MCF 10A (cell line): ENCODE measurements at regions not wholly inside any gene's neighbourhood (a gene's known extent, or its start where the extent isn't known, plus 50 kb on each side); places are given as distances from the start of the nearest gene placed in this dataset.

Source experiments
- BruUV-seq: library from RNA; stranded (reverse); fragments of 400-500 nt; replicated peaks from 2 replicates; lab custom pipeline; 2021; lab: Mats Ljungman, UMichigan
- CTCF ChIA-PET: fragments of 300-600 bp; sonication (Branson Sonifier 250); formaldehyde crosslinking; extraction: SDS; loops from one replicate; lab custom pipeline; 2021; ENCODE audit warnings: antibody characterized with exemption, inconsistent platforms; lab: Yijun Ruan, JAX
- POLR2A ChIA-PET: fragments of 300-600, 350-650 bp; sonication (Branson Sonifier 250); formaldehyde crosslinking; extraction: SDS; loops from one replicate; lab custom pipeline; 2020; ENCODE audit warnings: antibody characterized with exemption, inconsistent platforms; lab: Yijun Ruan, JAX
- DNase-seq: peaks from one replicate; pipeline ENCODE4 v3.0.0-alpha.2; 2018; ENCODE audit not compliant: unreplicated experiment
- H3K27ac Mint-ChIP-seq: one replicate; pipeline ENCODE4 v1.8.0; 2022; ENCODE audit warnings: mild to moderate bottlenecking, low read depth, mixed read lengths; ENCODE audit not compliant: unreplicated experiment
- H3K27me3 Mint-ChIP-seq: one replicate; pipeline ENCODE4 v1.8.0; 2022; ENCODE audit warnings: mixed read lengths; ENCODE audit not compliant: insufficient read depth, unreplicated experiment
- H3K36me3 Mint-ChIP-seq: one replicate; pipeline ENCODE4 v1.8.0; 2022; ENCODE audit warnings: mild to moderate bottlenecking, moderate library complexity, mixed read lengths; ENCODE audit not compliant: insufficient read depth, unreplicated experiment
- H3K4me1 Mint-ChIP-seq: one replicate; pipeline ENCODE4 v1.8.0; 2022; ENCODE audit warnings: mixed read lengths; ENCODE audit not compliant: insufficient read depth, unreplicated experiment
- H3K4me3 Mint-ChIP-seq: one replicate; pipeline ENCODE4 v1.8.0; 2022; ENCODE audit warnings: mild to moderate bottlenecking, moderate library complexity, mixed read lengths; ENCODE audit not compliant: unreplicated experiment
- H3K9me3 Mint-ChIP-seq: one replicate; pipeline ENCODE4 v1.8.0; 2022; ENCODE audit warnings: mixed read lengths; ENCODE audit not compliant: unreplicated experiment
- intact Hi-C: fragments of 100-400 bp; cut with micrococcal nuclease; formaldehyde crosslinking; loops from 2 replicates; pipeline ENCODE4 v1.14.1; 2022
- TF ChIP-seq, protein P1 (sequence below): fragments of 200-600 bp; IDR thresholded peaks from one replicate; pipeline ENCODE4 v1.8.0; 2022; ENCODE audit warnings: antibody characterized with exemption, mild to moderate bottlenecking; ENCODE audit not compliant: unreplicated experiment

DNA sequence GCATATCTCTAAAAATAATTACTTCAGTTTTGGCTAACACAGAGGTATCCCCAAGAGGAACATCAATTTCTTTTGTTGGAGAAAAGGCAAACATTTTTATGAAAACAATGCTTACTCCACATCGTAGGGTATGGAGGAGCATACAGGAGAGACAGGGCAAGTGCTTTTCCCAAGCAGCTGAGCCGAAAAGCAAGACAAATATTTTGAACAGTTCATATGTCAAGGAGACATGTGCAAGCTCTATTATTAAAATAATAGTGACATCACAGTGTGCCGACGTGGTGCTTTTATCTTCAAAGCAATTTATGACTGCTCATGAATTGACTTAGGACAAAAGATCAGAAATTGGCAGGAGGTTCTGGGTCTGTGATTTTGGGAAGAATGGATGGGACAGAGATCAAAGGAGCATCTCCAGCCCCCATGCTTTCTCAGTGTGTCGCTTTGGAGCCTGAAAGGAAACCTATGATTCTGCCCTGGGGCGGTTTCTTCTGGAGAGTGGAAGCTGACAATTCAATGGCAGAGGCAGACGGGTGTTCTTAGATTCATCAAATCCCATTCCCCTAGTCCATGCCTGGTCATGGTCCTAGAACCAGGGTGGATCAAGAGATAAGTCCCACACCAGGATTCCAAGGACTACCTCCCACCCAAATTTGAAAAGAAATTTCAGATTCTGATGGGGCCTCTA lies 97.1 kb downstream of the JCAD start:
- intact Hi-C loops, result no loop called here
- TF ChIP-seq, protein P1, sequence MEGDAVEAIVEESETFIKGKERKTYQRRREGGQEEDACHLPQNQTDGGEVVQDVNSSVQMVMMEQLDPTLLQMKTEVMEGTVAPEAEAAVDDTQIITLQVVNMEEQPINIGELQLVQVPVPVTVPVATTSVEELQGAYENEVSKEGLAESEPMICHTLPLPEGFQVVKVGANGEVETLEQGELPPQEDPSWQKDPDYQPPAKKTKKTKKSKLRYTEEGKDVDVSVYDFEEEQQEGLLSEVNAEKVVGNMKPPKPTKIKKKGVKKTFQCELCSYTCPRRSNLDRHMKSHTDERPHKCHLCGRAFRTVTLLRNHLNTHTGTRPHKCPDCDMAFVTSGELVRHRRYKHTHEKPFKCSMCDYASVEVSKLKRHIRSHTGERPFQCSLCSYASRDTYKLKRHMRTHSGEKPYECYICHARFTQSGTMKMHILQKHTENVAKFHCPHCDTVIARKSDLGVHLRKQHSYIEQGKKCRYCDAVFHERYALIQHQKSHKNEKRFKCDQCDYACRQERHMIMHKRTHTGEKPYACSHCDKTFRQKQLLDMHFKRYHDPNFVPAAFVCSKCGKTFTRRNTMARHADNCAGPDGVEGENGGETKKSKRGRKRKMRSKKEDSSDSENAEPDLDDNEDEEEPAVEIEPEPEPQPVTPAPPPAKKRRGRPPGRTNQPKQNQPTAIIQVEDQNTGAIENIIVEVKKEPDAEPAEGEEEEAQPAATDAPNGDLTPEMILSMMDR, result no peak
- Mint-ChIP-seq H3K9me3 (no peaks in the 10 kb centered on the region), H3K4me3 (no peak overlapping the region), H3K36me3 (peaks cover 2% of the 10 kb centered on the region), H3K4me1 (peaks cover 18% of the 10 kb centered on the region), H3K27me3 (no peaks in the 10 kb centered on the region), H3K27ac (no peak overlapping the region)
- CTCF ChIA-PET, result interaction anchor here (0.6 kb wide), 1 partner anchor 40 kb away, joined by 3 read pairs; no protein-coding TSS in a partner anchor
- BruUV-seq, result no TSS peak
- POLR2A ChIA-PET, result no interaction called here
- DNase-seq, result no peak

DNA sequence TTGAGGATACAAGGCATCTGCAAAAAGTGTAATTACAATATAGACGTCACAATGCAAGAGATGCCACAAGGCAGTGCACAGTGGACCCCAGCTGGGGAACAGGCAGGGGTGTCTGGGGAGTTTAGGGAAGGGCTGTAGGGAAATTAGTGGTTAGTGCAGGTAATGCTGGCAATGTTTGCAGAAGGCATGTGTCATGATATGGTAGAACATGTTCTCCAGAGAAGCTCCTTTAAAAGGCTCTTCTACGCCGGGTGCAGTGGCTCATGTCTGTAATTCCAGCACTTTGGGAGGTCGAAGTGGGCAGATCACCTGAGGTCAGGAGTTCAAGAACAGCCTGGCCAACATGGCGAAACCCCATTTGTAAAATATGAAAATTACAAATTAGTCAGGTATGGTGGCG lies 98.0 kb downstream of the JCAD start:
- CTCF ChIA-PET, result interaction anchor here (0.6 kb wide), 1 partner anchor 9 kb away, joined by 3 read pairs; no protein-coding TSS in a partner anchor

DNA sequence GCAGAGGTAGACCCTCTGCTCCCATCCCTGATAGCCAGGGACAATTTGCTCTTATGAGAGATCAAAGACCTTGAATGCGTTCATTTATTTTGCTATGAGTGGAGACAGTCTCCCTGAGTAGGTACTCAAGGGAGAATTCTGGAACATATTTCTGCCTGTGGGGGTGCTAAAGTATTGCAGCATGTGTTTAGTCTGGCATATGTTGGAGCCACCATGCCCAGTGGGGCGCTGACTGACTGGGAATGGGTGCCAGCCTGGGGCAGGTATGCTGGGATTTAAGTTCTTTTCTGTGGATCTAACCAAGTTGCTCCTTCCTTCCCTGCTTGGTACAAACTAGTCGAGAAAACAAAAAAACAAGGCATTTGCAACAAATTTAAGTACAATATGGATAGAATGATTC lies 99.1 kb downstream of the JCAD start:
- TF ChIP-seq, protein P1, result no peak
- intact Hi-C loops, result no loop called here
- Mint-ChIP-seq H3K9me3 (no peaks in the 10 kb centered on the region), H3K4me3 (no peak overlapping the region), H3K27ac (no peak overlapping the region), H3K36me3 (peaks cover 5% of the 10 kb centered on the region), H3K27me3 (no peaks in the 10 kb centered on the region), H3K4me1 (peaks cover 29% of the 10 kb centered on the region)
- no peak for DNase-seq
- BruUV-seq, result no TSS peak
- CTCF ChIA-PET, result no interaction called here
- POLR2A ChIA-PET, result no interaction called here

More for the DNA sequence above, 98.0 kb downstream of the JCAD start:
- H3K36me3 Mint-ChIP-seq, result peaks cover 5% of the 10 kb centered on the region
- H3K4me3 Mint-ChIP-seq, result no peak overlapping the region
- no peak overlapping the region for H3K27ac Mint-ChIP-seq
- no peak for DNase-seq
- no peaks in the 10 kb centered on the region for H3K9me3 Mint-ChIP-seq
- peaks cover 26% of the 10 kb centered on the region for H3K4me1 Mint-ChIP-seq
- POLR2A ChIA-PET, result interaction anchor here (0.6 kb wide), 1 partner anchor 120 kb away, joined by 3 read pairs; no protein-coding TSS in a partner anchor
- TF ChIP-seq, protein P1, result no peak
- no TSS peak for BruUV-seq
- intact Hi-C loops, result no loop called here
- no peaks in the 10 kb centered on the region for H3K27me3 Mint-ChIP-seq

DNA sequence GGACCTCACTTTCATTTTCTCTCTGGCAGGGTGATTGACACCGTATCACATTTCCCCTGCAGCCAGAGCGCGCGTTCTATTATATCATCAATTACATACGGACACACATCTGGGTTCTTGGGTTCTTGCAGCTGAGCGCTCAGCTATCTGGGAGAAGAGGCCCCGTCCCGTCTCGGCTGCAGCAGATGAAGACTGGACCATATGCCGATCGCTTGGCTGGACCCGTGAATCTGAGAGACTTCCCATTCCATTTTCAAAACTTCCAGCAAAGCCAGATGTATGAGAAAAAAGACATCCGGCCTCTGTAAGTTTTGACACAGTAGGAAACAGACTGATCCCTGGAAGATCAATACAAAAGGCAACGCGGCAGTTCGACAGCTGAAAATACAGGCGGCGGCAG lies 99.8 kb downstream of the JCAD start:
- Mint-ChIP-seq H3K27me3 (no peaks in the 10 kb centered on the region), H3K9me3 (no peaks in the 10 kb centered on the region), H3K4me1 (peaks cover 36% of the 10 kb centered on the region), H3K4me3 (no peak overlapping the region), H3K27ac (peak overlapping the region; percentile 55), H3K36me3 (peaks cover 5% of the 10 kb centered on the region)
- intact Hi-C loops, result no loop called here
- ChIA-PET POLR2A (no interaction called here), CTCF (no interaction called here)
- BruUV-seq, result no TSS peak
- TF ChIP-seq, protein P1, result no peak
- no peak for DNase-seq
